ENCODE measurements at regions not wholly inside any gene's neighbourhood (a gene's known extent, or its start where the extent isn't known, plus 50 kb on each side); places are given as distances from the start of the nearest gene placed in this dataset.

GRCh38 chr1:195278644-195279043 is 1329.6 kb downstream of the KCNT2 start:
- DNase-seq (ENCODE audit: low read depth): no peak
- H3K4me3 ChIP-seq (replicated peaks; ENCODE audit: low read depth, low read length): no peak overlapping the region
- no peak for TF ChIP-seq CTCF (IDR thresholded peaks at IDR 0.05; ENCODE audit: low read length, missing control alignments)

- no peak overlapping the region for H3K4me3 ChIP-seq (replicated peaks; ENCODE audit: low read depth, low read length)
- DNase-seq (ENCODE audit: low read depth): no peak
- no peak for TF ChIP-seq CTCF (IDR thresholded peaks at IDR 0.05; ENCODE audit: low read length, missing control alignments)
These were observed 1332.5 kb downstream of the KCNT2 start for GRCh38 chr1:195275710-195276109.

- no peak for DNase-seq (ENCODE audit: low read depth)
- no peak for TF ChIP-seq CTCF (IDR thresholded peaks at IDR 0.05; ENCODE audit: low read length, missing control alignments)
- no peak overlapping the region for H3K4me3 ChIP-seq (replicated peaks; ENCODE audit: low read depth, low read length)
These were observed 1356.3 kb downstream of the KCNT2 start for GRCh38 chr1:195251900-195252299.

GRCh38 chr1:195243492-195243891 is 1364.7 kb downstream of the KCNT2 start:
- DNase-seq (ENCODE audit: low read depth): no peak
- TF ChIP-seq CTCF (IDR thresholded peaks at IDR 0.05; ENCODE audit: low read length, missing control alignments): no peak
- H3K4me3 ChIP-seq (replicated peaks; ENCODE audit: low read depth, low read length): no peak overlapping the region

- no peak for DNase-seq (ENCODE audit: low read depth)
- no peak for TF ChIP-seq CTCF (IDR thresholded peaks at IDR 0.05; ENCODE audit: low read length, missing control alignments)
- no peak overlapping the region for H3K4me3 ChIP-seq (replicated peaks; ENCODE audit: low read depth, low read length)
These were observed 1367.2 kb downstream of the KCNT2 start for GRCh38 chr1:195241066-195241465.

GRCh38 chr1:195238313-195238712 is 1369.9 kb downstream of the KCNT2 start:
- no peak for DNase-seq (ENCODE audit: low read depth)
- no peak overlapping the region for H3K4me3 ChIP-seq (replicated peaks; ENCODE audit: low read depth, low read length)
- TF ChIP-seq CTCF (IDR thresholded peaks at IDR 0.05; ENCODE audit: low read length, missing control alignments): no peak

- no peak for DNase-seq (ENCODE audit: low read depth)
- TF ChIP-seq CTCF (IDR thresholded peaks at IDR 0.05; ENCODE audit: low read length, missing control alignments): no peak
- H3K4me3 ChIP-seq (replicated peaks; ENCODE audit: low read depth, low read length): no peak overlapping the region
These were observed 1371.0 kb downstream of the KCNT2 start for GRCh38 chr1:195236991-195237889.
